H1 (cell line): ENCODE measurements at regions not wholly inside any gene's neighbourhood (a gene's known extent, or its start where the extent isn't known, plus 50 kb on each side); places are given as distances from the start of the nearest gene placed in this dataset.

Experiments
- CTCF ChIA-PET: fragments of 300-600 bp; sonication (Branson Sonifier 250); formaldehyde crosslinking; loops from one replicate; lab custom pipeline; 2021; ENCODE audit not compliant: partially characterized antibody; lab: Charles Lee
- POLR2A ChIA-PET: fragments of 300-600 bp; sonication (Branson Sonifier 250); formaldehyde crosslinking; loops from one replicate; lab custom pipeline; 2021; ENCODE audit warnings: inconsistent platforms; ENCODE audit not compliant: partially characterized antibody; lab: Charles Lee
- DNase-seq, 2 experiments: peaks; one replicate each; pipeline versions ENCODE4 v3.0.0 to v3.0.0-alpha.2; 2010 to 2022; ENCODE audit warnings: low spot score in 2 of 2, low read depth in 1 of 2, mixed read lengths in 1 of 2
- FAIRE-seq: peaks from 2 replicates; lab custom pipeline; 2011; peaks lifted over from hg19 to GRCh38; lab: Jason Lieb, UNC
- H2AFZ ChIP-seq: 2 replicates; pipeline ENCODE4 v1.8.1; 2012; ENCODE audit warnings: low read length, inconsistent platforms
- H2AK5ac ChIP-seq: 2 replicates; pipeline ENCODE4 v1.6.1; 2013; ENCODE audit warnings: low read depth, low read length
- H2BK120ac ChIP-seq: replicated peaks from 2 replicates; pipeline ENCODE3; 2013; ENCODE audit warnings: low read depth, low read length, inconsistent platforms
- H2BK12ac ChIP-seq: 2 replicates; pipeline ENCODE4 v1.6.1; 2013; ENCODE audit warnings: low read depth, low read length
- H2BK15ac ChIP-seq: 2 replicates; pipeline ENCODE4 v1.6.1; 2013; ENCODE audit warnings: low read length
- H2BK20ac ChIP-seq: 2 replicates; pipeline ENCODE4 v1.6.1; 2013; ENCODE audit warnings: low read length
- H2BK5ac ChIP-seq: 2 replicates; pipeline ENCODE4 v1.6.1; 2013; ENCODE audit warnings: low read depth, low read length
- H3K14ac ChIP-seq: 2 replicates; pipeline ENCODE4 v1.6.1; 2013; ENCODE audit warnings: inconsistent platforms; ENCODE audit not compliant: insufficient read length
- H3K18ac ChIP-seq: 2 replicates; pipeline ENCODE4 v1.6.1; 2013; ENCODE audit warnings: low read length; ENCODE audit errors: extremely low read depth
- H3K23ac ChIP-seq: 2 replicates; pipeline ENCODE4 v1.6.1; 2013; ENCODE audit warnings: inconsistent platforms; ENCODE audit not compliant: insufficient read length
- H3K23me2 ChIP-seq: 2 replicates; pipeline ENCODE4 v1.6.1; 2013; ENCODE audit warnings: low read depth, low read length
- H3K27ac ChIP-seq: 2 replicates; pipeline ENCODE4 v1.6.1; 2011; ENCODE audit warnings: low read depth, low read length, inconsistent platforms
- H3K27me3 ChIP-seq, 4 experiments: replicated peaks in 1 of 4; 1 replicate in 1 of 4; 2 replicates in 3 of 4; pipeline versions ENCODE4 v1.6.1 to v1.8.1; 2011 to 2013; ENCODE audit warnings: low read length in 3 of 4, mild to moderate bottlenecking in 3 of 4, inconsistent platforms in 2 of 4, mixed read lengths in 2 of 4, moderate library complexity in 1 of 4; ENCODE audit not compliant: control insufficient read depth in 3 of 4, insufficient read depth in 3 of 4; ENCODE audit errors: extremely low read depth in 1 of 4
- H3K36me3 ChIP-seq, 4 experiments: 2 replicates each; pipeline versions ENCODE4 v1.6.1 to v1.8.1; 2011 to 2013; ENCODE audit warnings: mild to moderate bottlenecking in 4 of 4, low read length in 3 of 4, moderate library complexity in 2 of 4, control low read depth in 1 of 4, inconsistent platforms in 1 of 4; ENCODE audit not compliant: insufficient read depth in 4 of 4, control insufficient read depth in 2 of 4
- H3K4ac ChIP-seq: replicated peaks from 2 replicates; pipeline ENCODE3; 2013; ENCODE audit warnings: low read length, low read depth, mixed read lengths, inconsistent platforms; ENCODE audit not compliant: insufficient read length
- H3K4me1 ChIP-seq, 4 experiments: replicated peaks in 1 of 4; 1 replicate in 1 of 4; 2 replicates in 3 of 4; pipeline versions ENCODE4 v1.6.1 to v1.8.1; 2011 to 2013; ENCODE audit warnings: low read length in 3 of 4, inconsistent platforms in 2 of 4, mixed read lengths in 1 of 4; ENCODE audit not compliant: insufficient read depth in 4 of 4, control insufficient read depth in 3 of 4
- H3K4me2 ChIP-seq, 2 experiments: 2 replicates each; pipeline versions ENCODE4 v1.6.1 to v1.8.1; 2011 to 2013; ENCODE audit warnings: low read depth in 2 of 2, low read length in 2 of 2, control low read depth in 1 of 2, inconsistent platforms in 1 of 2, mild to moderate bottlenecking in 1 of 2; ENCODE audit not compliant: insufficient read depth in 1 of 2
- H3K4me3 ChIP-seq, 4 experiments: fragments of 200-600, 300-600 bp in 1 of 4; sonication (generic), shearing (Covaris generic), sonication (Bioruptor Twin) in 1 of 4; 2 replicates each; pipeline versions ENCODE4 v1.5.1 to v1.8.1; 2011 to 2016; ENCODE audit warnings: low read length in 4 of 4, low read depth in 3 of 4, control low read depth in 2 of 4, inconsistent platforms in 2 of 4, mild to moderate bottlenecking in 2 of 4, mixed read lengths in 1 of 4, moderate library complexity in 1 of 4; ENCODE audit not compliant: insufficient read depth in 2 of 4; ENCODE audit errors: extremely low read depth in 1 of 4
- H3K56ac ChIP-seq: replicated peaks from 2 replicates; pipeline ENCODE3; 2013; ENCODE audit warnings: low read depth, mild to moderate bottlenecking, mixed read lengths, low read length, inconsistent platforms; ENCODE audit not compliant: insufficient read length
- H3K79me1 ChIP-seq: 2 replicates; pipeline ENCODE4 v1.6.1; 2013; ENCODE audit warnings: low read depth, low read length, control low read depth
- H3K79me2 ChIP-seq, 2 experiments: 2 replicates each; pipeline versions ENCODE4 v1.6.1 to v1.8.1; 2012 to 2013; ENCODE audit warnings: low read length in 2 of 2, mild to moderate bottlenecking in 2 of 2, inconsistent platforms in 1 of 2; ENCODE audit not compliant: insufficient read depth in 2 of 2, control insufficient read depth in 1 of 2
- H3K9ac ChIP-seq, 4 experiments: replicated peaks in 1 of 4; 1 replicate in 1 of 4; 2 replicates in 3 of 4; pipeline versions ENCODE4 v1.6.1 to v1.8.1; 2011 to 2013; ENCODE audit warnings: low read depth in 3 of 4, low read length in 3 of 4, control low read depth in 2 of 4, mild to moderate bottlenecking in 2 of 4, moderate library complexity in 2 of 4, inconsistent platforms in 1 of 4; ENCODE audit errors: extremely low read depth in 1 of 4
- H3K9me3 ChIP-seq, 2 experiments: 2 replicates each; pipeline versions ENCODE4 v1.6.1 to v1.8.1; 2012 to 2013; ENCODE audit warnings: mild to moderate bottlenecking in 2 of 2, moderate library complexity in 2 of 2, control low read depth in 1 of 2, inconsistent platforms in 1 of 2, low read depth in 1 of 2, low read length in 1 of 2, mixed read lengths in 1 of 2; ENCODE audit not compliant: insufficient read depth in 2 of 2
- H4K20me1 ChIP-seq, 2 experiments: replicated peaks in 1 of 2; 2 replicates each; pipeline versions ENCODE3 to v1.8.1; 2011 to 2013; ENCODE audit warnings: inconsistent platforms in 2 of 2, low read length in 2 of 2, mild to moderate bottlenecking in 1 of 2; ENCODE audit not compliant: insufficient read depth in 2 of 2, control insufficient read depth in 1 of 2
- H4K5ac ChIP-seq: 2 replicates; pipeline ENCODE4 v1.6.1; 2013; ENCODE audit warnings: low read length, low read depth, mixed read lengths, inconsistent platforms; ENCODE audit not compliant: insufficient read length
- H4K8ac ChIP-seq: 2 replicates; pipeline ENCODE4 v1.8.0; 2013; ENCODE audit warnings: mild to moderate bottlenecking, moderate library complexity, low read length, inconsistent platforms; ENCODE audit not compliant: insufficient read depth; ENCODE audit errors: extremely low read depth
- H4K91ac ChIP-seq: replicated peaks from 2 replicates; pipeline ENCODE3; 2013; ENCODE audit warnings: low read length, mixed read lengths, inconsistent platforms; ENCODE audit not compliant: insufficient read length
- BRCA1 ChIP-seq: IDR thresholded peaks from 2 replicates; pipeline ENCODE4 v1.6.1; 2012; ENCODE audit warnings: low read depth, low read length, improper control_type of control experiment
- CEBPB ChIP-seq: IDR thresholded peaks from 2 replicates; pipeline ENCODE4 v1.6.1; 2012; ENCODE audit warnings: low read depth, low read length
- CREB1 ChIP-seq: IDR thresholded peaks from 2 replicates; pipeline ENCODE4 v1.6.1; 2012; ENCODE audit warnings: inconsistent platforms
- CTBP2 ChIP-seq: IDR thresholded peaks from 2 replicates; pipeline ENCODE4 v1.7.0; 2011; ENCODE audit warnings: borderline replicate concordance, mild to moderate bottlenecking, moderate library complexity, mixed read lengths, low read length; ENCODE audit not compliant: insufficient read depth, insufficient read length
- CTCF ChIP-seq, 3 experiments: IDR thresholded peaks; 1 replicate in 2 of 3; 2 replicates in 1 of 3; pipeline versions ENCODE4 v1.5.1 to v1.6.1; 2011; ENCODE audit warnings: low read length in 3 of 3, mild to moderate bottlenecking in 3 of 3, inconsistent platforms in 2 of 3, low read depth in 1 of 3, moderate library complexity in 1 of 3; ENCODE audit not compliant: insufficient read depth in 1 of 3; ENCODE audit errors: control extremely low read depth in 1 of 3
- EGR1 ChIP-seq: IDR thresholded peaks from 2 replicates; pipeline ENCODE4 v1.6.1; 2011; ENCODE audit warnings: low read depth, low read length, borderline replicate concordance
- TEAD4 ChIP-seq: IDR thresholded peaks from 2 replicates; pipeline ENCODE4 v1.6.1; 2012; ENCODE audit warnings: low read depth, low read length, inconsistent platforms, mixed read lengths
- WGBS, 2 experiments: shearing (Covaris generic) in 1 of 2; methylation state at CpG; one replicate each; pipeline versions ENCODE4 v1.1.6 to v1.1.7; 2013 to 2015; ENCODE audit warnings: low lambda C conversion rate in 2 of 2, mixed read lengths in 2 of 2, inconsistent platforms in 1 of 2, low coverage in 1 of 2, missing lambda C conversion rate in 1 of 2; ENCODE audit not compliant: insufficient replicate concordance in 2 of 2, insufficient coverage in 1 of 2, insufficient read length in 1 of 2; ENCODE audit errors: extremely low coverage in 1 of 2, missing lambda C conversion rate in 1 of 2; 5-methylcytosine and 5-hydroxymethylcytosine counted together
- TF ChIP-seq, protein P1 (sequence below): IDR thresholded peaks from 2 replicates; pipeline ENCODE4 v1.6.1; 2011; ENCODE audit warnings: low read length, improper control_type of control experiment

DNA sequence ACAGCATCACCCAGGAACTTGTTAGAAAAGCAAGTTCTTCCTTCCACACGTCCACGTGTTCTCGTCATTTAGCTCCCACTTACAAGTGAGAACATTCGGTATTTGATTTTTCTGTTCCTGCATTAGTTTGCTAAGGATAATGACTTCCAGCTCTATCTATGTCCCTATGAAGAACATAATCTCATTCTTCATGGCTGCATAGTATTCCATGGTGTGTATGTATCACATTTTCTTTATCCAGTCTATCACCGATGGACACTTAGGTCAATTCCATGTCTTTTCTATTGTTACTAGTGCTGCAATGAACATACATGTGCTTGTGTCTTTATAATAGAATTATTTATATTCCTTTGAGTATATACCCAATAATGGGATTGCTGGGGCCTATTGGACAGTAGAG is 368.7 kb upstream of the RUNX1 start:
- Histone ChIP-seq H2BK12ac (no peak overlapping the region), H2AK5ac (no peak overlapping the region), H3K27me3 (no peaks in the 10 kb centered on the region), H4K91ac (no peak overlapping the region), H3K23me2 (no peaks in the 10 kb centered on the region), H3K79me1 (no peaks in the 10 kb centered on the region), H4K5ac (no peak overlapping the region), H3K4me2 (no peak overlapping the region), H2AFZ (no peak overlapping the region), H3K23ac (no peak overlapping the region), H2BK20ac (no peak overlapping the region), H3K4me1 (peaks cover 0 to 7% (median 3%) of the 10 kb centered on the region in 4 experiments; a peak in 4 of 7 replicates), H3K4me3 (no peak overlapping the region), H2BK5ac (no peak overlapping the region), H3K18ac (no peak overlapping the region), H3K9me3 (peaks cover 10 to 14% of the 10 kb centered on the region in 2 experiments; a peak in 3 of 4 replicates), H4K8ac (no peak overlapping the region), H2BK120ac (no peak overlapping the region), H3K36me3 (no peaks in the 10 kb centered on the region), H3K4ac (no peak overlapping the region), H3K27ac (no peak overlapping the region), H4K20me1 (no peaks in the 10 kb centered on the region), H3K9ac (no peak overlapping the region), H2BK15ac (no peak overlapping the region), H3K79me2 (no peaks in the 10 kb centered on the region), H3K56ac (no peak overlapping the region), H3K14ac (no peak overlapping the region)
- ChIA-PET POLR2A (no interaction called here), CTCF (interaction anchor here (1.0 kb wide), 1 partner anchor 9 kb away, joined by 3 read pairs; no protein-coding TSS in a partner anchor)
- 91% methylated on average over 5 of the region's 5 CpGs; no CpG with 5 or more reads in 1 of the 2 experiments for WGBS, 2 experiments
- TF ChIP-seq CTCF (IDR thresholded peaks at IDR 0.05; ENCODE audit: control extremely low read depth in 1 of 3, insufficient read depth in 1 of 3, low read depth in 1 of 3, low read length in 3 of 3), result no peak
- TF ChIP-seq EGR1, result no peak
- TF ChIP-seq BRCA1, result no peak
- TF ChIP-seq, protein P1, sequence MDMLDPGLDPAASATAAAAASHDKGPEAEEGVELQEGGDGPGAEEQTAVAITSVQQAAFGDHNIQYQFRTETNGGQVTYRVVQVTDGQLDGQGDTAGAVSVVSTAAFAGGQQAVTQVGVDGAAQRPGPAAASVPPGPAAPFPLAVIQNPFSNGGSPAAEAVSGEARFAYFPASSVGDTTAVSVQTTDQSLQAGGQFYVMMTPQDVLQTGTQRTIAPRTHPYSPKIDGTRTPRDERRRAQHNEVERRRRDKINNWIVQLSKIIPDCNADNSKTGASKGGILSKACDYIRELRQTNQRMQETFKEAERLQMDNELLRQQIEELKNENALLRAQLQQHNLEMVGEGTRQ, result no peak
- TF ChIP-seq CTBP2, result no peak
- no peak for TF ChIP-seq CEBPB
- TF ChIP-seq CREB1, result no peak
- no peak for TF ChIP-seq TEAD4
- FAIRE-seq (no peak), DNase-seq (no peak)
